GM23248 (cell line): ENCODE measurements at regions not wholly inside any gene's neighbourhood (a gene's known extent, or its start where the extent isn't known, plus 50 kb on each side); places are given as distances from the start of the nearest gene placed in this dataset.

ENCODE experiments used
- EZH2 ChIP-seq: fragments of 200-600 bp; sonication (generic); IDR thresholded peaks from 2 replicates; pipeline ENCODE4 v1.6.1; 2018; ENCODE audit warnings: antibody characterized with exemption, mild to moderate bottlenecking; ENCODE audit not compliant: insufficient read depth, poor library complexity, severe bottlenecking
- EZH2phosphoT487 ChIP-seq: fragments of 200-600 bp; sonication (generic); IDR thresholded peaks from 2 replicates; pipeline ENCODE4 v1.6.1; 2018; ENCODE audit warnings: antibody characterized with exemption, moderate library complexity, mild to moderate bottlenecking, low read depth; ENCODE audit not compliant: insufficient read depth

DNA sequence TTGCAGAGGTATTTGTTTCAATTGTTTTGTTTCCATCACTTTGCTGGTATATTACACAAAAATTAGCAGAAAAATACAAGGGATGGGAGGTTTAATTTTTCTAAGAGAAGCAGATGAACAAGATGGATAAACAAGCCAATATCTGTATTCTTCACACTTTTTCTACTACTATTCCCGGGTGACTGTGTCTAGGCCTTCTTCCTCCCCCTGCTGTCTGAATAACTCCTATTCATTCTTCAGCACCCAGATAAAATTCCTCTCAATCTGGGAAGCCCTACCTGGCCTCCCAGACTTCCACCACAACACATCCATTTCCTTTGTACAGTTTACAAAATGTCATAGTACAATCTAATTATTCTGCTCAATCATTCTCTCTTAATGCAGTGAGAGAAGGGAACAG, 666.6 kb upstream of the TENM4 start:
- no peak for TF ChIP-seq EZH2
- no peak for TF ChIP-seq EZH2phosphoT487
